ENCODE measurements at regions not wholly inside any gene's neighbourhood (a gene's known extent, or its start where the extent isn't known, plus 50 kb on each side); places are given as distances from the start of the nearest gene placed in this dataset.

GRCh38 chr13:50303963-50304721 is 288.9 kb downstream of the KCNRG start:
- H3K4me1 ChIP-seq, result peaks cover 0 to 3% (median under 1%) of the 10 kb centered on the region in 4 donors
- H3K9me3 ChIP-seq, result no peaks in the 10 kb centered on the region
- H3K27ac ChIP-seq, result no peak overlapping the region
- intact Hi-C loops (cut with DNase I; ENCODE audit: low total_unique reads), result no loop called here
- TF ChIP-seq, protein P1, sequence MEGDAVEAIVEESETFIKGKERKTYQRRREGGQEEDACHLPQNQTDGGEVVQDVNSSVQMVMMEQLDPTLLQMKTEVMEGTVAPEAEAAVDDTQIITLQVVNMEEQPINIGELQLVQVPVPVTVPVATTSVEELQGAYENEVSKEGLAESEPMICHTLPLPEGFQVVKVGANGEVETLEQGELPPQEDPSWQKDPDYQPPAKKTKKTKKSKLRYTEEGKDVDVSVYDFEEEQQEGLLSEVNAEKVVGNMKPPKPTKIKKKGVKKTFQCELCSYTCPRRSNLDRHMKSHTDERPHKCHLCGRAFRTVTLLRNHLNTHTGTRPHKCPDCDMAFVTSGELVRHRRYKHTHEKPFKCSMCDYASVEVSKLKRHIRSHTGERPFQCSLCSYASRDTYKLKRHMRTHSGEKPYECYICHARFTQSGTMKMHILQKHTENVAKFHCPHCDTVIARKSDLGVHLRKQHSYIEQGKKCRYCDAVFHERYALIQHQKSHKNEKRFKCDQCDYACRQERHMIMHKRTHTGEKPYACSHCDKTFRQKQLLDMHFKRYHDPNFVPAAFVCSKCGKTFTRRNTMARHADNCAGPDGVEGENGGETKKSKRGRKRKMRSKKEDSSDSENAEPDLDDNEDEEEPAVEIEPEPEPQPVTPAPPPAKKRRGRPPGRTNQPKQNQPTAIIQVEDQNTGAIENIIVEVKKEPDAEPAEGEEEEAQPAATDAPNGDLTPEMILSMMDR (IDR thresholded peaks at IDR 0.05), result no peak
- TF ChIP-seq EP300 (IDR thresholded peaks at IDR 0.05) (no peak), POLR2AphosphoS5 (IDR thresholded peaks at IDR 0.05) (no peak), POLR2A (IDR thresholded peaks at IDR 0.05) (no peak)
- H3K4me3 ChIP-seq, result no peak overlapping the region
- 79 to 91% (median 82%) methylated on average over 5 of the region's 5 CpGs for WGBS, 5 donors
- no peaks in the 10 kb centered on the region for H3K27me3 ChIP-seq
- no peaks in the 10 kb centered on the region for H3K36me3 ChIP-seq
- no peak for DNase-seq

DNA sequence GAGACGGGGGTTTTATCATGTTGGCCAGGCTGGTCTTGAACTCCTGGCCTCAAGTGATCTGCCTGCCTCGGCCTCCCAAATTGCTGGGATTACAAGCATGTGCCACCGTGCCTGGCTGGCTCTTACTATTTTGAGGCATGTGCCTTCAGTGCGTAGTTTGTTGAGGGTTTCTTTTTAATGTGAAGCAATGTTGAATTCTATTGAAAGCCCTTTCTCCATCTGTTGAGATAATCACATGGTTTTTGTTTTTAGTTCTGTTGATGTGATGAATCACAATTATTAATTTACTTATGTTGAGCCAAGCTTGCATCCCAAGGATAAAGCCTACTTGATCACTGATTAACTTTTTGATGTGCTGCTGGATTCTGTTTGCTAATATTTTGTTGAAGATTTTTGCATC is 290.9 kb downstream of the KCNRG start:
- H3K4me3 ChIP-seq, result no peak overlapping the region
- no peaks in the 10 kb centered on the region for H3K36me3 ChIP-seq
- no peak for DNase-seq
- intact Hi-C loops (cut with DNase I; ENCODE audit: low total_unique reads), result no loop called here
- peaks cover 0 to 18% (median 7%) of the 10 kb centered on the region in 4 donors for H3K4me1 ChIP-seq
- H3K27me3 ChIP-seq, result no peaks in the 10 kb centered on the region
- 79 to 87% (median 84%) methylated on average over 4 of the region's 4 CpGs for WGBS, 5 donors
- no peak overlapping the region for H3K27ac ChIP-seq
- no peaks in the 10 kb centered on the region for H3K9me3 ChIP-seq
- TF ChIP-seq EP300 (IDR thresholded peaks at IDR 0.05) (no peak), POLR2A (IDR thresholded peaks at IDR 0.05) (no peak), POLR2AphosphoS5 (IDR thresholded peaks at IDR 0.05) (no peak)
- TF ChIP-seq, protein P1 (IDR thresholded peaks at IDR 0.05), result no peak

DNA sequence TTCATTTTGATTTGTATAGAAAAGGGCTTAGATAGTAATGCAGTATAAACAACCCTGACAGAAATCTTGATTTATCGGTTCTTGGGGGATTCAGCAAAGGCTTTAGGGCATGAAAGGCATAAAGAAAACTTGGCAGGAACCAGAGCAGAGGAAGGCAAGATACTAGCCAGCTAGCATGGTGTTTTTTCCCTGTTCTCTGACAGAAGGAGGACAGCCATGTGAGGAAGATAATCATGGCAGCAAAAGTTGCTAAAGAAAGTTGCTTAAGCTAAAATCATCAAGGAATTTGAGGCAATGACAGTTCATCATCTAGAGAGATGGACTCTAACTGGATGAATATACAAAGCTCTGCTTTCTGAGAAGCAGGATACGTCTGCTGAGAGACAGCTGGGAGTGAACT is 294.1 kb downstream of the KCNRG start:
- intact Hi-C loops (cut with DNase I; ENCODE audit: low total_unique reads), result no loop called here
- Histone ChIP-seq H3K9me3 (no peaks in the 10 kb centered on the region), H3K36me3 (no peaks in the 10 kb centered on the region), H3K4me3 (no peak overlapping the region), H3K27ac (no peak overlapping the region), H3K4me1 (peaks cover 0 to 18% (median 7%) of the 10 kb centered on the region in 4 donors), H3K27me3 (no peaks in the 10 kb centered on the region)
- TF ChIP-seq EP300 (IDR thresholded peaks at IDR 0.05) (no peak), POLR2A (IDR thresholded peaks at IDR 0.05) (no peak), POLR2AphosphoS5 (IDR thresholded peaks at IDR 0.05) (no peak)
- TF ChIP-seq, protein P1 (IDR thresholded peaks at IDR 0.05), result no peak
- 48 to 75% (median 63%) methylated on average over 2 of the region's 2 CpGs for WGBS, 5 donors
- DNase-seq, result peak in 1 of 2 donors; percentile 32

- Histone ChIP-seq H3K4me1 (peaks cover 0 to 18% (median 7%) of the 10 kb centered on the region in 4 donors), H3K27ac (no peak overlapping the region), H3K9me3 (no peaks in the 10 kb centered on the region), H3K27me3 (no peaks in the 10 kb centered on the region), H3K36me3 (no peaks in the 10 kb centered on the region), H3K4me3 (no peak overlapping the region)
- 27 to 45% (median 38%) methylated on average over 7 of the region's 7 CpGs for WGBS, 5 donors
- DNase-seq, result no peak
- intact Hi-C loops (cut with DNase I; ENCODE audit: low total_unique reads), result no loop called here
- TF ChIP-seq POLR2A (IDR thresholded peaks at IDR 0.05), result no peak
- no peak for TF ChIP-seq POLR2AphosphoS5 (IDR thresholded peaks at IDR 0.05)
- TF ChIP-seq, protein P1 (IDR thresholded peaks at IDR 0.05), result no peak
- no peak for TF ChIP-seq EP300 (IDR thresholded peaks at IDR 0.05)
These were observed 294.8 kb downstream of the KCNRG start for GRCh38 chr13:50309882-50310594.
